Ascending aorta (tissue), 2 donors: ENCODE measurements at regions not wholly inside any gene's neighbourhood (a gene's known extent, or its start where the extent isn't known, plus 50 kb on each side); places are given as distances from the start of the nearest gene placed in this dataset.

Experiments
- DNase-seq, 2 donors: peaks; one replicate each; pipeline ENCODE4 v3.0.0-alpha.2; 2019; ENCODE audit warnings: low spot score in 2 of 2
- H3K27ac ChIP-seq, 2 donors: fragments of 200-600 bp; sonication (generic); one replicate each; pipeline ENCODE4 v1.5.1; 2016 to 2017; ENCODE audit warnings: mild to moderate bottlenecking in 1 of 2
- H3K27me3 ChIP-seq: fragments of 200-600 bp; sonication (generic); one replicate; pipeline ENCODE4 v1.5.1; 2017
- H3K36me3 ChIP-seq, 2 donors: fragments of 200-600 bp; sonication (generic); one replicate each; pipeline ENCODE4 v1.5.1; 2016
- H3K4me1 ChIP-seq, 2 donors: fragments of 200-600 bp; sonication (generic); one replicate each; pipeline ENCODE4 v1.5.1; 2016 to 2017; ENCODE audit warnings: mild to moderate bottlenecking in 1 of 2
- H3K4me3 ChIP-seq, 2 donors: fragments of 200-600 bp; sonication (generic); one replicate each; pipeline ENCODE4 v1.5.1; 2016 to 2017; ENCODE audit warnings: mild to moderate bottlenecking in 1 of 2
- H3K9me3 ChIP-seq, 2 donors: fragments of 200-600 bp; sonication (generic); one replicate each; pipeline ENCODE4 v1.5.1; 2016
- CTCF ChIP-seq, 3 experiments: fragments of 200-600 bp in 2 of 3; fragments of 450-650 bp in 1 of 3; sonication (generic) in 2 of 3; IDR thresholded peaks; one replicate each; pipeline ENCODE4 v1.5.1; 2016 to 2019; ENCODE audit warnings: antibody characterized with exemption in 3 of 3, mild to moderate bottlenecking in 1 of 3, moderate library complexity in 1 of 3
- intact Hi-C: fragments of 100-400 bp; cut with DNase I; formaldehyde crosslinking; loops from one replicate; pipeline ENCODE4 v1.15.1; 2023

GRCh38 chr1:194174528-194174927 lies 988.1 kb upstream of the B3GALT2 start:
- no peaks in the 10 kb centered on the region for H3K27me3 ChIP-seq
- H3K27ac ChIP-seq = no peak overlapping the region
- TF ChIP-seq CTCF (IDR thresholded peaks at IDR 0.05) = no peak
- intact Hi-C loops = no loop called here
- H3K4me1 ChIP-seq = no peaks in the 10 kb centered on the region
- H3K9me3 ChIP-seq = no peaks in the 10 kb centered on the region
- no peak for DNase-seq
- H3K36me3 ChIP-seq = no peaks in the 10 kb centered on the region
- no peak overlapping the region for H3K4me3 ChIP-seq

GRCh38 chr1:194171596-194171995 lies 985.2 kb upstream of the B3GALT2 start:
- TF ChIP-seq CTCF (IDR thresholded peaks at IDR 0.05) = no peak
- no peaks in the 10 kb centered on the region for H3K36me3 ChIP-seq

GRCh38 chr1:194167956-194168640 lies 981.7 kb upstream of the B3GALT2 start:
- H3K27me3 ChIP-seq = no peaks in the 10 kb centered on the region
- no peak for DNase-seq
- H3K9me3 ChIP-seq = no peaks in the 10 kb centered on the region
- no peaks in the 10 kb centered on the region for H3K36me3 ChIP-seq
- TF ChIP-seq CTCF (IDR thresholded peaks at IDR 0.05) = no peak
- no peak overlapping the region for H3K27ac ChIP-seq
- no peaks in the 10 kb centered on the region for H3K4me1 ChIP-seq
- intact Hi-C loops = no loop called here
- H3K4me3 ChIP-seq = no peak overlapping the region

More at GRCh38 chr1:194171596-194171995, 985.2 kb upstream of the B3GALT2 start:
- H3K4me3 ChIP-seq = no peak overlapping the region
- H3K27me3 ChIP-seq = no peaks in the 10 kb centered on the region
- no peak overlapping the region for H3K27ac ChIP-seq
- intact Hi-C loops = no loop called here
- H3K9me3 ChIP-seq = no peaks in the 10 kb centered on the region
- no peaks in the 10 kb centered on the region for H3K4me1 ChIP-seq
- DNase-seq = no peak

GRCh38 chr1:194164755-194165154 lies 978.3 kb upstream of the B3GALT2 start:
- H3K36me3 ChIP-seq = no peaks in the 10 kb centered on the region
- no peak for DNase-seq
- H3K9me3 ChIP-seq = no peaks in the 10 kb centered on the region
- TF ChIP-seq CTCF (IDR thresholded peaks at IDR 0.05) = no peak
- no peaks in the 10 kb centered on the region for H3K27me3 ChIP-seq
- intact Hi-C loops = no loop called here
- no peak overlapping the region for H3K4me3 ChIP-seq
- no peaks in the 10 kb centered on the region for H3K4me1 ChIP-seq
- H3K27ac ChIP-seq = no peak overlapping the region

- H3K27ac ChIP-seq = no peak overlapping the region
- TF ChIP-seq CTCF (IDR thresholded peaks at IDR 0.05) = no peak
- no peak overlapping the region for H3K4me3 ChIP-seq
- no peaks in the 10 kb centered on the region for H3K9me3 ChIP-seq
- H3K36me3 ChIP-seq = no peaks in the 10 kb centered on the region
- DNase-seq = no peak
- intact Hi-C loops = no loop called here
- no peaks in the 10 kb centered on the region for H3K27me3 ChIP-seq
- no peaks in the 10 kb centered on the region for H3K4me1 ChIP-seq
Observed at GRCh38 chr1:194161591-194161990, 975.2 kb upstream of the B3GALT2 start.

GRCh38 chr1:194159941-194160340 lies 973.5 kb upstream of the B3GALT2 start:
- H3K36me3 ChIP-seq = no peaks in the 10 kb centered on the region
- no peak for TF ChIP-seq CTCF (IDR thresholded peaks at IDR 0.05)
- H3K4me3 ChIP-seq = no peak overlapping the region
- intact Hi-C loops = no loop called here
- no peaks in the 10 kb centered on the region for H3K27me3 ChIP-seq
- H3K27ac ChIP-seq = no peak overlapping the region
- H3K9me3 ChIP-seq = no peaks in the 10 kb centered on the region
- DNase-seq = no peak
- H3K4me1 ChIP-seq = no peaks in the 10 kb centered on the region
